ENCODE measurements at regions not wholly inside any gene's neighbourhood (a gene's known extent, or its start where the extent isn't known, plus 50 kb on each side); places are given as distances from the start of the nearest gene placed in this dataset.

DNA sequence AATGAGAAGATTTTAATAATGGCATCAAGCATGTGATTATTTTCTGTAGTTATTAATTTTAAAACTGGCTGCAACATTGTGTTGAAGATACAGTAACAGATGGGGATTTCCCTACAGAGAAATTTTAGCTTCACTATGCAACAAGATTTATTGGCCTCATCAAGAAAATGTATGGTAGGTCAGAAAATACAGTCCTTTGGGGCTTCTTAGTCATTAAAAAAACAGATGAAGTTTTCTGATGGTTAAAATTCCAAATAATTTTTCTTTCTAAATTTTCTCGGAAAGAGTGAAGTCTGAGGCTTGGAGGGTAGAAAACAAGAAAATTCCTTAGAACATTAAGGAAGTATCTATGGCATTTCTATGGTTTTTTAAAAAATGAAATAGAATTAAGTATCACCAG, 1790.8 kb upstream of the PCDH20 start:
- Histone ChIP-seq H3K4me1 (ENCODE audit: insufficient read depth, low read length) (0 out of 2 replicates have a peak, but pooled peaks cover 6% of the 10 kb centered on the region), H3K9me3 (ENCODE audit: insufficient read depth, low read depth, low read length) (no peaks in the 10 kb centered on the region), H3K9ac (ENCODE audit: low read depth, low read length) (no peak overlapping the region), H3K27ac (ENCODE audit: low read length) (no peak overlapping the region), H3K27me3 (ENCODE audit: insufficient read depth, low read length) (no peaks in the 10 kb centered on the region), H3K4me3 (ENCODE audit: low read length) (no peak overlapping the region), H3K36me3 (ENCODE audit: insufficient read depth, low read depth, low read length) (no peaks in the 10 kb centered on the region)

DNA sequence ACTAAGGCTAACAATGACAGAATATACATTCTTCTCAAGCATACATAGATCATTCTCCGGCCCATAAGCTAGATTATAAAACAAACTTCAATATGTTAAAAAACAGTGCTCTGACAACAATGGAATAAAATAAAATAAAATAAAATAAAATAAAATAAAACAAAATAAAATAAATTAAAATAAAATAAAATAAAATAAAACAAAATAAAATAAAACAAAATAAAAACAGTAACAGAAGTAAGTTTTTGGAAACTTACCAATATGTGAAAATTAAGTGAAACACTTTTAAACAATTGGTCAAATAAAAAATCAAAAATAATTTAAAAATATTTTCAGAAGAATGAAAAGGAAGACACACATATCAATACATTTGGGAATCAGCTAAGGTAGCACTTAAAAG, 1785.8 kb upstream of the PCDH20 start:
- Histone ChIP-seq H3K4me3 (ENCODE audit: low read length) (no peak overlapping the region), H3K9me3 (ENCODE audit: insufficient read depth, low read depth, low read length) (no peaks in the 10 kb centered on the region), H3K36me3 (ENCODE audit: insufficient read depth, low read depth, low read length) (no peaks in the 10 kb centered on the region), H3K4me1 (ENCODE audit: insufficient read depth, low read length) (no peaks in the 10 kb centered on the region), H3K27ac (ENCODE audit: low read length) (no peak overlapping the region), H3K27me3 (ENCODE audit: insufficient read depth, low read length) (no peaks in the 10 kb centered on the region), H3K9ac (ENCODE audit: low read depth, low read length) (no peak overlapping the region)

DNA sequence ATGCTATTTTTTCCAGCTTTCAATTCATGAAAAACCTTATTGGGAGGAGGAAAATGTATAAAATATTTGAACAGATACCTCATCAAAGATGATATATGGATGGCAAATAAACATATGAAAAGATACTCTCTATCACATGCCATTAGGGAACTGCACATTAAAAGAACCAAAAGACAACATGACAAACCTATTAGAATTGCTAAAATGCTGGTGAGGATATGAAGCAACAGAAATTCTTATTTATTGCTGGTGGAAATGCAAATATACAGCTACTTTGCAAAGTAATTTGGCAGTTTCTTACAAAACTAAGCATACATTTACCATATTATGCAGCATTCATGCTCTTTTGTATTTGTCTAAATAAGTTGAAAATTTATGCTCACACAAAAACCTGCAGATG, 1783.9 kb upstream of the PCDH20 start:
- no peak overlapping the region for H3K27ac ChIP-seq (ENCODE audit: low read length)
- no peaks in the 10 kb centered on the region for H3K27me3 ChIP-seq (ENCODE audit: insufficient read depth, low read length)
- H3K4me3 ChIP-seq (ENCODE audit: low read length), result no peak overlapping the region
- H3K36me3 ChIP-seq (ENCODE audit: insufficient read depth, low read depth, low read length), result no peaks in the 10 kb centered on the region
- no peak overlapping the region for H3K9ac ChIP-seq (ENCODE audit: low read depth, low read length)
- no peaks in the 10 kb centered on the region for H3K9me3 ChIP-seq (ENCODE audit: insufficient read depth, low read depth, low read length)
- no peaks in the 10 kb centered on the region for H3K4me1 ChIP-seq (ENCODE audit: insufficient read depth, low read length)

DNA sequence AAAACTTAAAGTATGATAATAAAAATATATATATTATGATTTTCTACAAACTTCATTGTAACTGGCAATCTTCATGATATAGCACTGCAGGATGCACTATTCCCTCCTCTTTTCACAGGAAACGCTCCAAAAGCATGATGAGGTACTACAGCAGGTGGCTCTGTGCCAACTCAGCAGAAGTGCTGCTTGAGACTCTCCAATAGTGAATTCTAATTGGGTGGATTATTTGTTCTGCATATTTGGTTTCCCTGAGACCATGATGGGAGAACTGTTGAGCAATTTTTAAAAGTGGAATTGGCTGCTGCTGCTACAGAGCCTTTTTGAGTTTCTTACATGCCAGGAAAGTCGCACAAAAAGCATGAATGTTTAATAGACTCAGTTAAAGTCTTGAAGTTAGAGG, 1782.4 kb upstream of the PCDH20 start:
- H3K36me3 ChIP-seq (ENCODE audit: insufficient read depth, low read depth, low read length), result no peaks in the 10 kb centered on the region
- no peak overlapping the region for H3K9ac ChIP-seq (ENCODE audit: low read depth, low read length)
- H3K4me1 ChIP-seq (ENCODE audit: insufficient read depth, low read length), result no peaks in the 10 kb centered on the region
- H3K27ac ChIP-seq (ENCODE audit: low read length), result no peak overlapping the region
- no peaks in the 10 kb centered on the region for H3K27me3 ChIP-seq (ENCODE audit: insufficient read depth, low read length)
- no peak overlapping the region for H3K4me3 ChIP-seq (ENCODE audit: low read length)
- no peaks in the 10 kb centered on the region for H3K9me3 ChIP-seq (ENCODE audit: insufficient read depth, low read depth, low read length)

DNA sequence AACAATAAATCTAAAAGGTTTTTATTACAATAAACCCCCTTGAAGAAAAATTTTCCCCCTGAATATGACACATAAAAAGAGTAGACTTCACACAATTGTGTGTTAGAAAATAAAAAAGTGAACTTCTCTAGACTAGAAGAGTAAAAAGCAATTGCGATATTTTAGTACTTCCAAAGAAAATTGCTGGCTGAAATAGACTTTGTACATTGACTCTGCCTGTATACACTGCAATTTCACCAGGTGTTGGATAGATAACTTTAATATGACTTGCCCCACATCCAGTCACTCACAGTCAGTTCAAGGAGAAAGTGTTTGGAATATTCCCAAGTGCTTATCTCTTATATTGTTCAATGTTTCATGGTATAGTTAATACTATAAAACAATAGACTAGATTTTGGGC, 1780.1 kb upstream of the PCDH20 start:
- Histone ChIP-seq H3K36me3 (ENCODE audit: insufficient read depth, low read depth, low read length) (no peaks in the 10 kb centered on the region), H3K27me3 (ENCODE audit: insufficient read depth, low read length) (no peaks in the 10 kb centered on the region), H3K4me1 (ENCODE audit: insufficient read depth, low read length) (peaks cover under 1% of the 10 kb centered on the region; the same call in 1 of the 2 replicates), H3K4me3 (ENCODE audit: low read length) (no peak overlapping the region), H3K9me3 (ENCODE audit: insufficient read depth, low read depth, low read length) (no peaks in the 10 kb centered on the region), H3K9ac (ENCODE audit: low read depth, low read length) (no peak overlapping the region), H3K27ac (ENCODE audit: low read length) (no peak overlapping the region)

DNA sequence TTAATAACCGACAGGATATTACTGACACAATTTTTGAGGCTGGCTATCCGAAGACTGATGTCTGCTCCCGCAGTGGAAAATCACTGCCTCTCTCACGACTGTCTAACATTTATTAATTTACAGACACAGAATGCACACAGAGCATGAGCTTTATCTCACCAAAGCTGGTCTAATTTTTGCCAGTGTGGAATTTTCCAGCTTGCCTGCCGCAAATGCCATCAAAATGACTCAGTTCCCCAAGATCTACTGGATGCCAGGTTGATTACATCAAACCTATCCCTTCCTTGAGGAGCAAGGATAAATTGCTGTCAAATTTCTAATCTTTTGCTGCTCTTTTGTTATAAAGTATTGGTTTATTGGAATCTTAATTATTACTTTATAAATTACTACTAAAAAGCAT, 1775.1 kb upstream of the PCDH20 start:
- Histone ChIP-seq H3K9me3 (ENCODE audit: insufficient read depth, low read depth, low read length) (no peaks in the 10 kb centered on the region), H3K27ac (ENCODE audit: low read length) (no peak overlapping the region), H3K27me3 (ENCODE audit: insufficient read depth, low read length) (no peaks in the 10 kb centered on the region), H3K4me3 (ENCODE audit: low read length) (no peak overlapping the region), H3K4me1 (ENCODE audit: insufficient read depth, low read length) (peaks cover 3% of the 10 kb centered on the region; the same call in 1 of the 2 replicates), H3K36me3 (ENCODE audit: insufficient read depth, low read depth, low read length) (no peaks in the 10 kb centered on the region), H3K9ac (ENCODE audit: low read depth, low read length) (no peak overlapping the region)

DNA sequence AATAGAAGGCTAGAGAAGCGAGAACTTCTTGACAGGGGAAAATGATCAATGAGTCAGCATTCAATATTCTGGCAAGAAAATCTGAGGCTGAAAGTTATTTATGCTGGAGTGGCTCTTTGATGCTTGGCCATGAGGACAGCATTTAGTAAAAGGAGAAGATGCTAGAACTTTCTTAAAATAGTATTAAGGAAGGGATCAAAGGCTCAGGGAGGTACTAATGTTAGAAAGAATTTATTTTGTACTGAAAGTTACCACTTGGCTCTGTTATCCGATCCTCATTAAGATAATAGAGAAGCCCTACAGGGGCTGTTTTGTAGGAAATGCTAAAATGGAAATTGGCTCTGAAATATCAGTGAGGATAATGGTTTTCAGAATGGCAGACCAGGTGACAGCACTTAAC, 1774.6 kb upstream of the PCDH20 start:
- no peaks in the 10 kb centered on the region for H3K36me3 ChIP-seq (ENCODE audit: insufficient read depth, low read depth, low read length)
- no peak overlapping the region for H3K4me3 ChIP-seq (ENCODE audit: low read length)
- H3K27me3 ChIP-seq (ENCODE audit: insufficient read depth, low read length), result no peaks in the 10 kb centered on the region
- H3K4me1 ChIP-seq (ENCODE audit: insufficient read depth, low read length), result peaks cover 3% of the 10 kb centered on the region; the same call in 1 of the 2 replicates
- H3K27ac ChIP-seq (ENCODE audit: low read length), result no peak overlapping the region
- H3K9me3 ChIP-seq (ENCODE audit: insufficient read depth, low read depth, low read length), result no peaks in the 10 kb centered on the region
- no peak overlapping the region for H3K9ac ChIP-seq (ENCODE audit: low read depth, low read length)

DNA sequence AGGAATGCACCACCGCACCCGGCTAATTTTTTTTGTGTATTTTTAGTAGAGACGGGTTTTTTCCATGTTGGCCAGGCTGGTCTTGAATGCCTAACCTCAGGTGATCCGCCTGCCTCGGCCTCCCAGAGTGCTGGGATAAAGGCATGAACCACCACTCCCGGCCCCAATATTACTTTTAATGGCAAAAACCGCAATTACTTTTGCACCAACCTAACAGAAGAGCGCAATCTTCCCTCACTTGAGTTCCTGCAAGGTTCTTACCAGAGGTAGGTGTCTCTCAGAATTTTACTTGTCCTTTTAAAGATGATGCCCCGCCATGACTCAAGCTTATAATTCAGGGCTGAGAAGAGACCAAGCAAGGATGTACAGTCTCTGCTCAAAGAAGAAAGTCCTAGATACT, 1774.1 kb upstream of the PCDH20 start:
- Histone ChIP-seq H3K9ac (ENCODE audit: low read depth, low read length) (no peak overlapping the region), H3K4me1 (ENCODE audit: insufficient read depth, low read length) (peaks cover 3% of the 10 kb centered on the region; the same call in 1 of the 2 replicates), H3K36me3 (ENCODE audit: insufficient read depth, low read depth, low read length) (no peaks in the 10 kb centered on the region), H3K4me3 (ENCODE audit: low read length) (no peak overlapping the region), H3K27me3 (ENCODE audit: insufficient read depth, low read length) (no peaks in the 10 kb centered on the region), H3K27ac (ENCODE audit: low read length) (no peak overlapping the region), H3K9me3 (ENCODE audit: insufficient read depth, low read depth, low read length) (no peaks in the 10 kb centered on the region)

DNA sequence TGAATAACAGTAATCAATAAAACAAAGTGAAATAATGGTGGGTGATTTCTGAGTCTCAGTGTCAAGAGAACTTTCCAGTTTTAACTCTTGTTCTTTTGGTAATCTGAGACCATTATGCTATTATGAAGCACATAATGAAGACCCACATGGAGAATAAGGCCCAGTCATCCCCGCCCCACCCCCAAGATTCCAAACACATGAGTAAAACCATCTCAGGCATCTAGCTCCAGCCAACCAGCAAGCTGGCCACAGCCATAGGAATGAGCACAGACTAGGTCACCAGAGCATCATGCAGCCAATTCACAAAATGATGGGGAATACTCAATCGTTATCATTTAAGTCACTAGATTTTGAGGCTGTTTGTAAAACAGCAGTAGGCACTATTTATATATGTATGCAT, 1769.0 kb upstream of the PCDH20 start:
- Histone ChIP-seq H3K27ac (ENCODE audit: low read length) (no peak overlapping the region), H3K4me1 (ENCODE audit: insufficient read depth, low read length) (no peaks in the 10 kb centered on the region), H3K36me3 (ENCODE audit: insufficient read depth, low read depth, low read length) (no peaks in the 10 kb centered on the region), H3K4me3 (ENCODE audit: low read length) (no peak overlapping the region), H3K9me3 (ENCODE audit: insufficient read depth, low read depth, low read length) (no peaks in the 10 kb centered on the region), H3K27me3 (ENCODE audit: insufficient read depth, low read length) (no peaks in the 10 kb centered on the region), H3K9ac (ENCODE audit: low read depth, low read length) (no peak overlapping the region)

DNA sequence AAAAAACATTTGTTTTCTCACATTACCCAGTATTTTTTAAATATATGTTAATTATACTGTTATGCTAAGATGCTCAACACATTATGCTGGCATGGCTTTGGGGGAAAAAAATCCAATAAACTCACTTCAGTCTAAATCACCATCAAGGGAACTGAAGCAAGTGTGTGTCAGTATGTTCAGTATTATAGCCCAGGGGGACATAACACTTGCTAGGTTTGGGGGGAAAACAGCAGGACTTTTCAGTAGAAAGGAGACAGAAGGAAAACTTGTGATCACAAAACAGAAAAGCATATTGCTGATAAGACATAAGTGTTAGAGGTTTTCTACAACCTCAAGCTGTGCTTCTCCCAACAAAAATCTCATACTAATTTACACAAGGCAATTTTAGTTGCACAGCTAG, 1759.9 kb upstream of the PCDH20 start:
- H3K27me3 ChIP-seq (ENCODE audit: insufficient read depth, low read length), result no peaks in the 10 kb centered on the region
- no peak overlapping the region for H3K4me3 ChIP-seq (ENCODE audit: low read length)
- no peaks in the 10 kb centered on the region for H3K36me3 ChIP-seq (ENCODE audit: insufficient read depth, low read depth, low read length)
- H3K27ac ChIP-seq (ENCODE audit: low read length), result no peak overlapping the region
- H3K4me1 ChIP-seq (ENCODE audit: insufficient read depth, low read length), result peaks cover 6% of the 10 kb centered on the region; the same call in 1 of the 2 replicates
- no peaks in the 10 kb centered on the region for H3K9me3 ChIP-seq (ENCODE audit: insufficient read depth, low read depth, low read length)
- H3K9ac ChIP-seq (ENCODE audit: low read depth, low read length), result no peak overlapping the region

DNA sequence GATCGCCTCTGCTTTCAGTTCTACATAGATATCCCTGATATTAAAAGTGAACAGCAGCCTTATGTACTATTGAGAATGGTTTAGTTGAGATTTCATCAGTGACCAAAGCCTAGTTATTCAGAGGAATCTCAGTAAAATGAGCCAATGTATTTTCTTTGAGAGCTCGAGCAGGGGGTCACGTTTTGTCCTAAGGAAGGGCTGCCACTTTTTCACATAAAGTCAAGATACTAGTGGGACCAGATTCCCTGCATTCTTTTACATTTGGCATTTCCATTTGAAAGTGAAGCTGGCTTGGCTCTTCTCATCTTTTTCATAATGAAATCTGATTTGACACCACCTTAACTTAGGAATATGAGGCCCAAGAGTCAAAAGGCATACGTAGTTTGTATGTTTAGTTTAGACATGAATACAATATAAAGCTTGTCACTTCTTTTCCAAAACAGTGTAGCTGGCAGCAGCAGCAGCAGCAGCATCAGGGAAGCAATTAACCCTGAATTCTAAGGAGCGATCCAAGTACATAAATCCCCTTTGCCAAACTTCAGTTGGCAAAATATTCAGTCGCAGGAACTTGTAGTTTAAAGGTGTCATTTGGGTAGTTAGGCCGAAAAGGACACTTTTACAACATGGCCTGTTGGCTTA, 1752.2 kb upstream of the PCDH20 start:
- no peaks in the 10 kb centered on the region for H3K27me3 ChIP-seq (ENCODE audit: insufficient read depth, low read length)
- H3K4me3 ChIP-seq (ENCODE audit: low read length), result peak overlapping the region; percentile 23; the same call in 1 of the 2 replicates
- no peak overlapping the region for H3K27ac ChIP-seq (ENCODE audit: low read length)
- H3K9me3 ChIP-seq (ENCODE audit: insufficient read depth, low read depth, low read length), result no peaks in the 10 kb centered on the region
- H3K36me3 ChIP-seq (ENCODE audit: insufficient read depth, low read depth, low read length), result no peaks in the 10 kb centered on the region
- no peak overlapping the region for H3K9ac ChIP-seq (ENCODE audit: low read depth, low read length)
- H3K4me1 ChIP-seq (ENCODE audit: insufficient read depth, low read length), result peaks cover 14% of the 10 kb centered on the region

DNA sequence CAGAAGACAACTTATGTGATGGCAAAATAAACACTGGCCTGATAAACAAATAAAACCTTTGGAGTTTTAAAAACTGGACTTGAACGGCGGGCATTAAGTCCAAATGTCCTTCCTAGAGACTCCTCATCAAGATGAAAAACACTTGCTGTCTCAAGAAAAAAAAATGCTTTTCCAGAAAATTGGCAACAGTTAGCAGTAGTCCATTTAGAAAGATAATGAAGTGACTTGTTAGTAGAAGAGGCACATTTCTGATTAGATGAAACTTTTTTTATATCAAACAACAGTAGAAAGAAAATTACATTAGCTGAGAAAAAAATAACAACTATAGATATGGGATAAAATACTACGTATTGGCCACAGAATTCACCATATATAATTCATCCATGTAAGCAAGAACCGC, 1750.7 kb upstream of the PCDH20 start:
- Histone ChIP-seq H3K4me3 (ENCODE audit: low read length) (no peak overlapping the region), H3K27me3 (ENCODE audit: insufficient read depth, low read length) (no peaks in the 10 kb centered on the region), H3K9ac (ENCODE audit: low read depth, low read length) (no peak overlapping the region), H3K4me1 (ENCODE audit: insufficient read depth, low read length) (peaks cover 11% of the 10 kb centered on the region; the same call in 1 of the 2 replicates), H3K36me3 (ENCODE audit: insufficient read depth, low read depth, low read length) (no peaks in the 10 kb centered on the region), H3K27ac (ENCODE audit: low read length) (no peak overlapping the region), H3K9me3 (ENCODE audit: insufficient read depth, low read depth, low read length) (no peaks in the 10 kb centered on the region)
